CD14-positive monocyte (primary cell): ENCODE measurements at regions not wholly inside any gene's neighbourhood (a gene's known extent, or its start where the extent isn't known, plus 50 kb on each side); places are given as distances from the start of the nearest gene placed in this dataset.

Experiments
- DNase-seq, 3 donors: peaks; one replicate each; pipeline ENCODE4 v3.0.0-alpha.2; 2011 to 2022
- H2AFZ ChIP-seq: 2 replicates; pipeline ENCODE4 v1.6.0; 2012; ENCODE audit warnings: mild to moderate bottlenecking, low read depth, low read length, inconsistent platforms; ENCODE audit not compliant: insufficient read depth, poor library complexity, severe bottlenecking
- H3K27ac ChIP-seq, 2 donors: 1 replicate in 1 of 2; 2 replicates in 1 of 2; pipeline ENCODE4 v1.5.1; 2012 to 2013; ENCODE audit warnings: low read length in 2 of 2, control low read depth in 1 of 2, inconsistent platforms in 1 of 2, low read depth in 1 of 2, mild to moderate bottlenecking in 1 of 2
- H3K27me3 ChIP-seq, 2 donors: one replicate each; pipeline versions ENCODE4 v1.6.0 to v1.6.1; 2011 to 2013; ENCODE audit warnings: low read length in 2 of 2; ENCODE audit not compliant: control insufficient read depth in 2 of 2, insufficient read depth in 2 of 2
- H3K36me3 ChIP-seq, 2 donors: replicated peaks in 1 of 2; 1 replicate in 1 of 2; 2 replicates in 1 of 2; pipeline versions ENCODE4 v1.5.1 to v1.6.1; 2012 to 2013; ENCODE audit warnings: low read length in 2 of 2, control low read depth in 1 of 2, inconsistent platforms in 1 of 2, mild to moderate bottlenecking in 1 of 2; ENCODE audit not compliant: insufficient read depth in 2 of 2, control insufficient read depth in 1 of 2
- H3K4me1 ChIP-seq, 2 donors: 1 replicate in 1 of 2; 2 replicates in 1 of 2; pipeline versions ENCODE4 v1.5.1 to v1.6.1; 2012 to 2013; ENCODE audit warnings: low read length in 2 of 2, control low read depth in 1 of 2, inconsistent platforms in 1 of 2, mild to moderate bottlenecking in 1 of 2, moderate library complexity in 1 of 2; ENCODE audit not compliant: insufficient read depth in 2 of 2, control insufficient read depth in 1 of 2
- H3K4me2 ChIP-seq: replicated peaks from 2 replicates; pipeline ENCODE3; 2012; ENCODE audit warnings: low read length, moderate library complexity, mild to moderate bottlenecking; ENCODE audit not compliant: poor library complexity, severe bottlenecking; ENCODE audit errors: extremely low read depth
- H3K4me3 ChIP-seq, 3 experiments: fragments of 200-600 bp in 1 of 3; sonication (generic) in 1 of 3; replicated peaks in 1 of 3; 1 replicate in 2 of 3; 2 replicates in 1 of 3; pipeline ENCODE4 v1.5.1; 2011 to 2013; ENCODE audit warnings: low read length in 3 of 3, mild to moderate bottlenecking in 3 of 3, control low read depth in 2 of 3, low read depth in 2 of 3, inconsistent platforms in 1 of 3, moderate library complexity in 1 of 3
- H3K79me2 ChIP-seq: 2 replicates; pipeline ENCODE4 v1.6.0; 2012; ENCODE audit warnings: mild to moderate bottlenecking, control low read depth, inconsistent platforms, low read length, moderate library complexity; ENCODE audit not compliant: insufficient read depth
- H3K9ac ChIP-seq: 2 replicates; pipeline ENCODE4 v1.6.0; 2017; ENCODE audit warnings: low read length, mild to moderate bottlenecking; ENCODE audit not compliant: insufficient read depth, poor library complexity, severe bottlenecking
- H3K9me3 ChIP-seq, 2 donors: replicated peaks in 1 of 2; 1 replicate in 1 of 2; 2 replicates in 1 of 2; pipeline versions ENCODE4 v1.5.1 to v1.6.1; 2012 to 2013; ENCODE audit warnings: low read length in 2 of 2, control low read depth in 1 of 2; ENCODE audit not compliant: control insufficient read depth in 1 of 2, insufficient read depth in 1 of 2
- H4K20me1 ChIP-seq: 2 replicates; pipeline ENCODE4 v1.6.0; 2012; ENCODE audit warnings: mild to moderate bottlenecking, low read length, control low read depth, moderate library complexity; ENCODE audit not compliant: insufficient read depth
- H3K27ac Mint-ChIP-seq, 7 donors: one replicate each; pipeline ENCODE4 v1.8.0; 2020; ENCODE audit warnings: mild to moderate bottlenecking in 7 of 7, mixed read lengths in 7 of 7, moderate library complexity in 6 of 7, inconsistent platforms in 2 of 7
- H3K27me3 Mint-ChIP-seq, 3 donors: one replicate each; pipeline ENCODE4 v1.8.0; 2021 to 2022; ENCODE audit warnings: low read depth in 3 of 3, mild to moderate bottlenecking in 3 of 3, mixed read lengths in 3 of 3, moderate library complexity in 3 of 3, inconsistent platforms in 1 of 3
- H3K36me3 Mint-ChIP-seq, 2 donors: one replicate each; pipeline ENCODE4 v1.8.0; 2020; ENCODE audit warnings: mixed read lengths in 2 of 2, inconsistent platforms in 1 of 2, mild to moderate bottlenecking in 1 of 2
- H3K4me1 Mint-ChIP-seq: one replicate; pipeline ENCODE4 v1.8.0; 2020; ENCODE audit warnings: mild to moderate bottlenecking, mixed read lengths
- H3K4me3 Mint-ChIP-seq, 2 donors: one replicate each; pipeline ENCODE4 v1.8.0; 2020; ENCODE audit warnings: mild to moderate bottlenecking in 2 of 2, mixed read lengths in 2 of 2, moderate library complexity in 1 of 2
- H3K9me3 Mint-ChIP-seq, 7 donors: one replicate each; pipeline ENCODE4 v1.8.0; 2020 to 2022; ENCODE audit warnings: mixed read lengths in 7 of 7, mild to moderate bottlenecking in 6 of 7, moderate library complexity in 6 of 7, inconsistent platforms in 2 of 7
- CTCF ChIP-seq: fragments of 200-600 bp; IDR thresholded peaks from one replicate; pipeline ENCODE4 v1.8.0; 2022; ENCODE audit warnings: antibody characterized with exemption, mild to moderate bottlenecking
- WGBS: methylation state at CpG from one replicate; pipeline ENCODE4 v1.1.5; 2013; ENCODE audit warnings: missing lambda C conversion rate; ENCODE audit not compliant: insufficient coverage; 5-methylcytosine and 5-hydroxymethylcytosine counted together
- intact Hi-C, 2 donors: fragments of 100-400 bp; cut with micrococcal nuclease; formaldehyde crosslinking; loops; one replicate each; pipeline versions ENCODE4 v1.15.0 to v1.15.1; 2023

- H3K4me2 ChIP-seq: no peak overlapping the region
- H3K36me3 ChIP-seq: no peaks in the 10 kb centered on the region
- H3K27ac ChIP-seq: no peak overlapping the region
- no peaks in the 10 kb centered on the region for H3K27me3 ChIP-seq
- H2AFZ ChIP-seq: no peak overlapping the region
- H3K9me3 ChIP-seq: no peaks in the 10 kb centered on the region
- Mint-ChIP-seq H3K27ac (no peak overlapping the region), H3K9me3 (no peaks in the 10 kb centered on the region), H3K36me3 (no peaks in the 10 kb centered on the region), H3K4me3 (no peak overlapping the region), H3K4me1 (no peaks in the 10 kb centered on the region), H3K27me3 (peaks cover 0 to 3% (median 0%) of the 10 kb centered on the region in 3 donors)
- intact Hi-C loops: no loop called here
- no peak overlapping the region for H3K9ac ChIP-seq
- WGBS: 75% methylated on average over 2 of the region's 5 CpGs
- H3K4me3 ChIP-seq: no peak overlapping the region
- no peaks in the 10 kb centered on the region for H3K79me2 ChIP-seq
- H4K20me1 ChIP-seq: no peaks in the 10 kb centered on the region
- no peak for DNase-seq
- no peak for TF ChIP-seq CTCF
- H3K4me1 ChIP-seq: no peaks in the 10 kb centered on the region
Observed at GRCh38 chr2:18432999-18433398, 127.5 kb downstream of the RDH14 start.

- H4K20me1 ChIP-seq: no peaks in the 10 kb centered on the region
- no peak overlapping the region for H3K4me2 ChIP-seq
- H3K4me1 Mint-ChIP-seq: no peaks in the 10 kb centered on the region
- no peak overlapping the region for H3K4me3 Mint-ChIP-seq
- intact Hi-C loops: no loop called here
- no peaks in the 10 kb centered on the region for H3K36me3 ChIP-seq
- no peaks in the 10 kb centered on the region for H3K36me3 Mint-ChIP-seq
- no peak overlapping the region for H3K9ac ChIP-seq
- WGBS: no CpG with 5 or more reads among the region's 4 CpGs
- H3K9me3 ChIP-seq: no peaks in the 10 kb centered on the region
- peaks cover 0 to 3% (median 0%) of the 10 kb centered on the region in 3 donors for H3K27me3 Mint-ChIP-seq
- H3K27ac ChIP-seq: no peak overlapping the region
- DNase-seq: no peak
- TF ChIP-seq CTCF: no peak
- H3K9me3 Mint-ChIP-seq: peaks cover 0 to 3% (median 0%) of the 10 kb centered on the region in 7 donors
- no peaks in the 10 kb centered on the region for H3K79me2 ChIP-seq
- no peaks in the 10 kb centered on the region for H3K4me1 ChIP-seq
- H3K4me3 ChIP-seq: no peak overlapping the region
- H2AFZ ChIP-seq: no peak overlapping the region
- H3K27ac Mint-ChIP-seq: no peak overlapping the region
- no peaks in the 10 kb centered on the region for H3K27me3 ChIP-seq
Observed at GRCh38 chr2:18430996-18431748, 129.3 kb downstream of the RDH14 start.
